ENCODE measurements at regions not wholly inside any gene's neighbourhood (a gene's known extent, or its start where the extent isn't known, plus 50 kb on each side); places are given as distances from the start of the nearest gene placed in this dataset.
"Not testable (repeated sequence)": the region's sequence is repeated elsewhere in the genome, so short reads cannot be mapped to it uniquely, and the experiment has no call there.

GRCh38 chr5:166880456-166880855, 1411.0 kb upstream of the WWC1 start:
- no peak for DNase-seq (ENCODE audit: low spot score)

DNA sequence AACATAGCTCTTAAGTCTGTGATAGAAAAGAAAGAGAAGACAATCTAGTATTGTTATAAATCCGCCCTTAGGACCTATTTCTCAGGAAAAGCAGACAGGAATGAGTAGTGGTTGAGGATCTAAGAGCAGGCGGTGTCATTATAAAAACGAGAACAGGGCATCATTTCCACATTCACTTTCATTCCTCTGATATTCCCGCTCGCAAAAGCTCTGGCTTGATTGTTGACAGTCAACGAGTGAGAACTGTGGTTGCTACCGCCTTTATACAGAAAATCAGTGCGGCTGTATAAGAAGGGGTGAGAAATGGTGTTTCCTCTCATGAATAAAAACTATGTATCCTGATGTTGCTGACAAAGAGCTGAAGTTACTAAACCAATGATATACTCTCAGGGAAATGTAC, 1409.6 kb upstream of the WWC1 start:
- no peak for DNase-seq (ENCODE audit: low spot score)

DNA sequence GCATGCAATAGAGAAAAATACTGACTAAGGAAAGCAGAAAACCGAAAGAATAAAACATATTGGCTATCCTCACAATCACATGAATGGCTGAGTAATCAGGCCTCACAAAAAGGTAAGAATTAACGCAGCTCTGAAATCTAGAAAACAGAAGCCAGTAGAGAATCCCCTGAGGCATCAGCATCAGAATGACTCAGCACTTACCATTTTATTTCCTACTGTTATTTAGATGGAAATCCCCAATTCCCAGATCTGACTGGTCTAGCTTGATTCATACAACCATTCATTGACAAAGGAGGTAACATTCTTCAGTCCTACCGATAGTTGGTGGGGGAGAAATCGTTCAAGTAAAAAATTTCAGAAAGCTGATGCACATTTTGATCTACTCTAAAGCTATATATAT, 1408.4 kb upstream of the WWC1 start:
- no peak for DNase-seq (ENCODE audit: low spot score)

DNA sequence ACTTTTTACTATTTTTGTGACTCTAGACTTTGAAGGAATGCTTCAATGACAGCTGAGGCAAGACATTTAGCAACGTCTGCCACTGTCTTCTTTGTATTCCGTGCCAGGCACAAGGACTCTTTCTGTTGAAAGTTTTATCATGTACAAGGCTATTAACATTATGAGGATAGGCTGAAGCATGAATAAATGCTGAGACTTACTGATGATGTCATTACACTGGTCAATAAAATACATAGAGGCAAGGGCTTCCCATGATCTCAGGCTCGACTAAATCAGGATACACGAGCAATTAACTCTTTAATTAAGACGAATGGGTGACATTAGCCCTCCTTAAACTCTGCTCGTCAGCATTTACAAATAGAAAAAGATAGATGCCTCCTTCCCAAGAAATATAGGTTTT, 1393.3 kb upstream of the WWC1 start:
- DNase-seq (ENCODE audit: low spot score) = no peak

DNA sequence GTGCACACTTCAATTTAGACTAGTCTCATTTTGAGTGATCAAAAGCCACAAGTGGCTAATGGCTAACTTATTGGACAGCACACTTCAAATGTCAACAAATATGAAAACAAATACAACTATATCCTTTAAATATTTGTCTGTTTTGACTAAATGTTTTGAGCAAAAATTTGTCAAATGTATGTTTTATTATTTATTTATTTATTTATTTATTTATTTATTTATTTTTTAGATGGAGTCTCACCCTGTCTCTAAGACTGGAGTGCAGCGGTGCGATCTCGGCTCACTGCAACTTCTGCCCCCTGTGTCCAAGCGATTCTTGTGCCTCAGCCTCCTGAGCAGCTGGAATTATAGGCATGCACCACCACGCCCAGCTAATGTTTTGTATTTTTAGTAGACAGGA, 1392.1 kb upstream of the WWC1 start:
- DNase-seq (ENCODE audit: low spot score) = no peak

DNA sequence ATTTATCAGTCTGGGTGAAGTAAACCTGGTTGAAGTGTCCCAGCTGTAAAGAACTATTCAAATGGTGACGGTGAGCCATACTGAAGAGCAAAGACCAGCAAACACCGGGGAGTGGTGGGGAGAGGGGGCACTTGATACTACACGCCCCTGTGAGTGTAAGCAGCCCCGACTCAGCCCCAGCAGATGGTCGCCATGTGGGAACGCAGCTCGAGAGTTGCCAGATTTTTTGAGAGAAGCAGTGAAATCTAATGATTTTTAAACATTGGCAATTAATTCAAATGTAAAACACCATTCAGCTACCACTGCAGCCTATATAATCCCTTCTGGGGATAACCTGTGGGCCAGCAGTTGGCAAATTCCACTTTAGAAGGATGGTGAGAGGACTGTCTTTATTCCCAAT, 1386.9 kb upstream of the WWC1 start:
- no peak for DNase-seq (ENCODE audit: low spot score)

DNA sequence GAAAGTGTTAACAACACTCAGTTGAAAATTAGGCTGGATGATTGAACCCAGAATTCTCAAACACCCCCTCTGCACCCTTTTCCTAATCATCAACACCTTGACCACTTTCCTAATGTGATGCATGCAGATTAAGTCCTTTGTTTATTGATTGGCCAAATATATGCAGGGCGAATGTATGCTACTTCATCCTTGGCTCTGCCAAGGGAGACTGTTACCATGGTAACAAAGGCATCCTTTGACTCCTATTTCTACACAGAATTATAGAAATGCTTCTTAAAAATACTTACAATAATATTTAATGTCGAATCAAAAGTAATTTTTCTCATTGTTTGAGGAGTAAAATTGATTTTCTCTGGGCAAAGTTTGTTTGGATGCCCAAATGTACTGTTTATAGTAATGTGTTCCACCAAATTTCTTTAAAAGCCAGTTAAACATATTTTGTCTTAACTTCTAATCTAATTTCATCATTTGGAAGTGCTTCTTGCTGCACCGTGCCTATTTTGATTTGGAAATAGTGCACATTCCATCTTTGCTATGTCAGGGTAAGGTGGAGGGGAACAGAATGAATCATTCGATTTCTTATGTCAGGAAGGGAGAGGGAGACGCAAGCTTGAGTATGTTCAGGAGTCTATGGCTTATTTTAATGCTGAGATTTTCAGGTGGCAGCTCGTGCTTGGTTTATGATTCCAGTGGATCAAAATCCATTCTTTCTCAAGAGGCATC, 1384.3 kb upstream of the WWC1 start:
- no peak for DNase-seq (ENCODE audit: low spot score)

DNA sequence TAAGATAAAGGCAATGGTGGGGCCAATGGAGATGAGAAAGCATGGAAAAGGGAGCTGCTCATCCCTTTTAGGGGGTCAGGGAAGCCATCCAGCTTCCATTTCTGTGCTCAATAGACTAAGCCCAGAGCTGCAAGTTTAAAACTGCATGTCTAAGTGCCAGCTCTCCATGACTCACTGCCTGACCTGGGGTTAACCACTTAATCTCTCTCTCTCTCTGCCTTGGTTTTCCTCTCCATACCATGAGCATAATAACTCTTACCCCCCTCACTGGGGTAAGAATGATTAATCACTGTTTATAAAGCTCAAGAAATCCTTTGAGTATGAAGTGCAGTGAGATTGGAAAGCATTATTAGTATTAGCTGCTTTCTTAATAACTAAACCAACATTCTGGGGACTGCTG, 1382.4 kb upstream of the WWC1 start:
- no peak for DNase-seq (ENCODE audit: low spot score)

GRCh38 chr5:166909926-166910325, 1381.5 kb upstream of the WWC1 start:
- no peak for DNase-seq (ENCODE audit: low spot score)

DNA sequence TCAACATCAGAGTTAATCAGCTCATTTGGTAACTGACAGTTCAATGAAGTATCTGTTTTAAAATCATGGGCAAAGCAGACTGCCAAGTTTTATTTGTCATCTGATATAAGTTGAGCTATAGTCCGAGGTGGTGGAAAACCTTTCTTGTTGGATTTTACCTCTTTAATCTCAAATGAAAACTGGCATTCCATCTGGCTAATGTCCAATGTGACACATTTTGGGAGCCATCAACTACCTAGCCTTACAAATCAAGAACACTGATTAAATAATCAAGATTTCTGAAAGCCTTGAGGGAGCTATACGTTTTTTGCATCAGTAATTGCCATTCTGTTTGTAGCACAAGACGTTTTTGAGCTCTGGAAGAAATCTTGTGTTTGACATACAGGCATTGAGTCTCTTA, 1380.5 kb upstream of the WWC1 start:
- DNase-seq (ENCODE audit: low spot score) = no peak

DNA sequence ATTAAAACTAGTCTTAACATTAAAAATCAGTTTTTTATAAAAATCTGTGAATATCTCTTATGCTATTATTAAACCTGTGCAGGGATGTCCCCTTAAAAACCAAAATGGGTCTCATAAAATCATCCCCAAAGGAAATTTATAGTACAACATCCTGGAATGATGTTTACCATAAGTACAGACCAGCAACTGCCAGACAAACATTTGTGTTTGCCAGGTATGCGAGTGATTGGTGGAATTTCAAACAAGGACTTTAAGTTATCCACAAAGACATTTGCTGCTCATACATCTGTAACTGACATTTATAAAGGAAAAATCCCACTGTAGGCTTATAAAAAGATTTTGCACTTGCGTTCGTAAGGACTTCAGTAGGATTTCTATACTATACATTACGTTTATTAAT, 1375.4 kb upstream of the WWC1 start:
- DNase-seq (ENCODE audit: low spot score) = no peak

- no peak for DNase-seq (ENCODE audit: low spot score)
Observed at GRCh38 chr5:166926138-166926537, 1365.3 kb upstream of the WWC1 start.

DNA sequence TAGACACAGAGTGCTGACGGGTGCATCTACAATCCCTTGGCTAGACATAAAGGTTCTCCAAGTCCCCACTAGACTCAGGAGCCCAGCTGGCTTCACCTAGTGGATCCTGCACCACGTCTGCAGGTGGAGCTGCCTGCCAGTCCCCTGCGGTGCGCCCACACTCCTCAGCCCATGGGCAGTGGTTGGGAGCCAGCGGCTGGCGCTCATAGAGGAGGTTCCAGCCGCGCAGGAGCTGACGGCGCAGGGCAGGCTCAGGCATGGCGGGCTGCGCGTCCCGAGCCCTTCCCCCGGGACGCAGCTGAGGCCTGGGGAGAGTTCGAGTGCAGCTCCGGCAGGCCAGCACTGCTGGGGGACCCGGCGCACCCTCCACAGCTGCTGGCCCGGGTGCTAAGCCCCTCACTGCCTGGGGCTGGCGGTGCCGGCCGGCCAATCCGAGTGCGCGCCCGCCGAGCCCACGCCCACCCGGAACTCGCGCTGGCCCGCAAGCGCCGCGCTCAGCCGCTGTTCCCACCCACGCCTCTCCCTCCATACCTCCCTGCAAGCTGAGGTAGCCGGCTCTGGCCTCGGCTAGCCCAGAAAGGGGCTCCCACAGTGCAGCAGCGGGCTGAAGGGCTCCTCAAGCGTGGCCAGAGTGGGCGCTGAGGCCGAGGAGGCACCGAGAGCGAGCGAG, 1364.5 kb upstream of the WWC1 start:
- not testable (repeated sequence) for DNase-seq (ENCODE audit: low spot score)

- DNase-seq (ENCODE audit: low spot score) = no peak
Observed at GRCh38 chr5:166936351-166936750, 1355.1 kb upstream of the WWC1 start.

DNA sequence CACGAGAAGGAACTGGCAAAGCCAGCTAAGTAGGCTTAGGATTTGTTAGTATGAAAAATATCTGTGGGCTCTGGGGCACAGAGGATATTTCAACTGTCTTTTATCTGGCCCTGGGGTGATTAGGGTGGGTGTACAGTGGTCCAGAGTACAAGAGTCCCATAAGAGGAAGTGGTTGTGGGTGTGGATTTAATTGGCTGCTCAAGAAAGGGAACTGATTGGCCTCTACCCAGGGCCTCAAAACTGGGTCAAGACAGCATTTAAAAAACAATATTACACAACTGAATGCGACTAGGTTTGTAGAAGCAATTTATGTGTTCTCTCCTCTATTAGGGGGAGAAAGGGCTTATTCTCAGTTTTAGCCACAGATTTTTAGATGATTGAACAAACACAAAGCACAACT, 1353.4 kb upstream of the WWC1 start:
- no peak for DNase-seq (ENCODE audit: low spot score)

DNA sequence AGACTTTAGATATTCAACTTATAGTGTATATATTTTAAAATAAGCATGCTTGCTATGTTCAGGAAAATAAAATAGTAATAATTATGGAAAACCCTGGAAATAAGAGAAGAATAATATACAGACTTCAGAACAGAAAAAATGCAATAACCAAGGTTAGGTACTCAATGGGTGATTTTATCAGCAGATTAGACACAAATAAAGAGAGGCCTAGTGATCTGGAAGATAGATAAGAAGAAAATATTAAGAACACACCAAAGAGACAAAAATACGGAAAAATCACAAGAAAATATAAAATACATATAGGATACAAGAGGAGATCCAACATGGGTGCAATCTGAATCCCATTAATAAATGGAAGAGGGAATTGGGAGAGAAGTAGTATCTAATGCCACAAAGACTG, 1348.5 kb upstream of the WWC1 start:
- no peak for DNase-seq (ENCODE audit: low spot score)

GRCh38 chr5:166947045-166947444, 1344.4 kb upstream of the WWC1 start:
- DNase-seq (ENCODE audit: low spot score) = no peak

- DNase-seq (ENCODE audit: low spot score) = no peak
Observed at GRCh38 chr5:166948679-166949078, 1342.8 kb upstream of the WWC1 start.

- DNase-seq (ENCODE audit: low spot score) = no peak
Observed at GRCh38 chr5:166952048-166952447, 1339.4 kb upstream of the WWC1 start.

DNA sequence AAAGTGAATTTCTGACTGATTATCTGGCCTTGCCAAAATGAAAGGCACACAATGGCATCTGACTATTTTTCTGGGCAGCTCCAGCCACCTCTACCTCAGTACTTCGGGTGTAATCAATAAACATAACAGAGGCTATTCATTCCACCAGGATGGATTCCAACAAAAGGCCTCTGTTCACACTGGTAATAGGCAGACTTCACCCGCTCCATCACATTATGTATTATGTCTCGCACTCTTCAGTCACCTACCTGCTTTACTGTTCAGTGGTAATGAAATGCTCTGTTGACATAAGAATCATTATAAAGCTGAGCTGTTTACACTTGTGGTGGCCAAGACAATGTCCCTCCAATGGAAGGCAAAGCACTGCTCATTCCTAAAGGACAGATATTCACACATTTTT, 1333.7 kb upstream of the WWC1 start:
- DNase-seq (ENCODE audit: low spot score) = no peak

GRCh38 chr5:166959766-166960165, 1331.7 kb upstream of the WWC1 start:
- no peak for DNase-seq (ENCODE audit: low spot score)

- DNase-seq (ENCODE audit: low spot score) = no peak
Observed at GRCh38 chr5:166961028-166961427, 1330.4 kb upstream of the WWC1 start.

DNA sequence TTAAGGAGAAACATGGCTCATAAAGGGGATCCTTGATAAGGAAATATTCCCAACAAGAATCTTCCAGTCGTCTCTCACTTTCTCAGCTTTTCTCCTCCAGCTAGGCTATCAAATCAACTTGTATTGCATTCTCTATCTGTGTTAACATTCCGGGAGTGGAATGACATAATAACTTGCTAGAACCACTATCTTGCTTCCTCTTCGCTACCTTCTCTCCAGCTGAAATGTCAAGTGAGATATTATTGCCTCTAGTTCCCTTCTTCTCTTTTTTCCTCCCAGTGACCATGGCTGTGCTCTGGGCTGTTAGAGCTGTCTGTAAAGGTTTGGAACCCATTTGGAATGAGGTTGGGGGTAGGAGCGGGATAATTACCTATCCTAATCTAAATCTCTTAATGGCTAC, 1329.5 kb upstream of the WWC1 start:
- no peak for DNase-seq (ENCODE audit: low spot score)

GRCh38 chr5:166962461-166962860, 1329.0 kb upstream of the WWC1 start:
- DNase-seq (ENCODE audit: low spot score) = no peak

Measured in CD4-positive, alpha-beta T cell treated with Interleukin-2 at 100 ng/mL for 4 hours (primary cell).